Right hindlimb (tissue), 1 donor: ENCODE measurements at regions not wholly inside any gene's neighbourhood (a gene's known extent, or its start where the extent isn't known, plus 50 kb on each side); places are given as distances from the start of the nearest gene placed in this dataset.
"Not testable (repeated sequence)": the region's sequence is repeated elsewhere in the genome, so short reads cannot be mapped to it uniquely, and the experiment has no call there.

Experiments used
- DNase-seq: peaks from one replicate; pipeline ENCODE4 v3.0.0-alpha.2; 2018

- DNase-seq, result no peak
Measured at GRCh38 chr14:66228267-66228970, 257.8 kb upstream of the CCDC196 start.

- no peak for DNase-seq
Measured at GRCh38 chr14:66231820-66232219, 254.4 kb upstream of the CCDC196 start.

GRCh38 chr14:66233591-66233990 lies 252.6 kb upstream of the CCDC196 start:
- no peak for DNase-seq

- DNase-seq, result no peak
Measured at GRCh38 chr14:66234411-66234810, 251.8 kb upstream of the CCDC196 start.

GRCh38 chr14:66237741-66238140 lies 248.4 kb upstream of the CCDC196 start:
- DNase-seq, result no peak

GRCh38 chr14:66238969-66239368 lies 247.2 kb upstream of the CCDC196 start:
- DNase-seq, result no peak

- no peak for DNase-seq
Measured at GRCh38 chr14:66239589-66239988, 246.6 kb upstream of the CCDC196 start.

GRCh38 chr14:66240105-66240504 lies 246.1 kb upstream of the CCDC196 start:
- no peak for DNase-seq

GRCh38 chr14:66242001-66242400 lies 244.2 kb upstream of the CCDC196 start:
- no peak for DNase-seq

GRCh38 chr14:66244834-66245233 lies 241.3 kb upstream of the CCDC196 start:
- DNase-seq, result no peak

GRCh38 chr14:66247662-66248193 lies 238.4 kb upstream of the CCDC196 start:
- DNase-seq, result no peak

- DNase-seq, result no peak
Measured at GRCh38 chr14:66248256-66248655, 237.9 kb upstream of the CCDC196 start.

GRCh38 chr14:66249544-66249943 lies 236.6 kb upstream of the CCDC196 start:
- DNase-seq, result no peak

GRCh38 chr14:66254038-66254437 lies 232.1 kb upstream of the CCDC196 start:
- no peak for DNase-seq

- no peak for DNase-seq
Measured at GRCh38 chr14:66268802-66269334, 217.3 kb upstream of the CCDC196 start.

GRCh38 chr14:66272221-66272620 lies 213.9 kb upstream of the CCDC196 start:
- no peak for DNase-seq

- no peak for DNase-seq
Measured at GRCh38 chr14:66273261-66273832, 212.8 kb upstream of the CCDC196 start.

GRCh38 chr14:66278418-66278817 lies 207.8 kb upstream of the CCDC196 start:
- DNase-seq, result not testable (repeated sequence)

- DNase-seq, result no peak
Measured at GRCh38 chr14:66281036-66281776, 205.0 kb upstream of the CCDC196 start.

- no peak for DNase-seq
Measured at GRCh38 chr14:66284346-66284745, 201.8 kb upstream of the CCDC196 start.

- DNase-seq, result no peak
Measured at GRCh38 chr14:66288511-66288910, 197.7 kb upstream of the CCDC196 start.

GRCh38 chr14:66291756-66292155 lies 194.4 kb upstream of the CCDC196 start:
- DNase-seq, result no peak

- no peak for DNase-seq
Measured at GRCh38 chr14:66293533-66294105, 192.6 kb upstream of the CCDC196 start.
